Activated CD4-positive, alpha-beta memory T cell treated with anti-CD3 and anti-CD28 coated beads, Interleukin-2, amount 10 ng/mL, durations not matched to agents 7 days and 5 days (primary cell): ENCODE measurements at regions not wholly inside any gene's neighbourhood (a gene's known extent, or its start where the extent isn't known, plus 50 kb on each side); places are given as distances from the start of the nearest gene placed in this dataset.

Experiments
- CTCF ChIA-PET: fragments of 350-600 bp; sonication (Branson Sonifier 250); formaldehyde crosslinking; loops from one replicate; lab custom pipeline; 2021; ENCODE audit warnings: antibody characterized with exemption, inconsistent platforms; lab: Charles Lee
- POLR2A ChIA-PET: fragments of 350-600 bp; sonication (Branson Sonifier 250); formaldehyde crosslinking; loops from one replicate; lab custom pipeline; 2021; ENCODE audit warnings: antibody characterized with exemption; lab: Charles Lee
- DNase-seq: peaks from one replicate; pipeline ENCODE4 v3.0.0-alpha.2; 2020
- H3K27ac Mint-ChIP-seq: one replicate; pipeline ENCODE4 v1.8.0; 2021; ENCODE audit warnings: mild to moderate bottlenecking, mixed read lengths
- H3K27me3 Mint-ChIP-seq: one replicate; pipeline ENCODE4 v1.8.0; 2021; ENCODE audit warnings: mixed read lengths
- H3K36me3 Mint-ChIP-seq: one replicate; pipeline ENCODE4 v1.8.0; 2021; ENCODE audit warnings: low read depth, mixed read lengths
- H3K4me1 Mint-ChIP-seq: one replicate; pipeline ENCODE4 v1.8.0; 2021; ENCODE audit warnings: mixed read lengths
- H3K4me3 Mint-ChIP-seq: one replicate; pipeline ENCODE4 v1.8.0; 2021; ENCODE audit warnings: mild to moderate bottlenecking, mixed read lengths
- H3K9me3 Mint-ChIP-seq: one replicate; pipeline ENCODE4 v1.8.0; 2021; ENCODE audit warnings: mixed read lengths

GRCh38 chr10:58909881-58910280 lies 266.6 kb upstream of the PHYHIPL start:
- H3K4me3 Mint-ChIP-seq, result no peak overlapping the region
- H3K9me3 Mint-ChIP-seq, result no peaks in the 10 kb centered on the region
- no peaks in the 10 kb centered on the region for H3K36me3 Mint-ChIP-seq
- no peak for DNase-seq
- H3K27me3 Mint-ChIP-seq, result no peaks in the 10 kb centered on the region
- no peak overlapping the region for H3K27ac Mint-ChIP-seq
- no peaks in the 10 kb centered on the region for H3K4me1 Mint-ChIP-seq
- CTCF ChIA-PET, result no interaction called here
- POLR2A ChIA-PET, result no interaction called here

GRCh38 chr10:58913717-58914116 lies 262.7 kb upstream of the PHYHIPL start:
- H3K9me3 Mint-ChIP-seq, result no peaks in the 10 kb centered on the region
- ChIA-PET POLR2A (no interaction called here), CTCF (no interaction called here)
- no peak overlapping the region for H3K27ac Mint-ChIP-seq
- no peak for DNase-seq
- no peaks in the 10 kb centered on the region for H3K4me1 Mint-ChIP-seq
- H3K4me3 Mint-ChIP-seq, result no peak overlapping the region
- H3K36me3 Mint-ChIP-seq, result no peaks in the 10 kb centered on the region
- H3K27me3 Mint-ChIP-seq, result no peaks in the 10 kb centered on the region

GRCh38 chr10:58918887-58919286 lies 257.6 kb upstream of the PHYHIPL start:
- CTCF ChIA-PET, result no interaction called here
- H3K27ac Mint-ChIP-seq, result no peak overlapping the region
- no peak for DNase-seq
- POLR2A ChIA-PET, result no interaction called here
- no peaks in the 10 kb centered on the region for H3K27me3 Mint-ChIP-seq
- H3K4me3 Mint-ChIP-seq, result no peak overlapping the region
- no peaks in the 10 kb centered on the region for H3K4me1 Mint-ChIP-seq
- H3K36me3 Mint-ChIP-seq, result no peaks in the 10 kb centered on the region
- no peaks in the 10 kb centered on the region for H3K9me3 Mint-ChIP-seq

- ChIA-PET POLR2A (no interaction called here), CTCF (no interaction called here)
- no peak overlapping the region for H3K27ac Mint-ChIP-seq
- DNase-seq, result no peak
- H3K36me3 Mint-ChIP-seq, result no peaks in the 10 kb centered on the region
- H3K27me3 Mint-ChIP-seq, result no peaks in the 10 kb centered on the region
- H3K9me3 Mint-ChIP-seq, result no peaks in the 10 kb centered on the region
- no peaks in the 10 kb centered on the region for H3K4me1 Mint-ChIP-seq
- no peak overlapping the region for H3K4me3 Mint-ChIP-seq
Measured at GRCh38 chr10:58919927-58920654, 256.4 kb upstream of the PHYHIPL start.

- Mint-ChIP-seq H3K9me3 (no peaks in the 10 kb centered on the region), H3K27ac (no peak overlapping the region), H3K4me3 (no peak overlapping the region), H3K27me3 (no peaks in the 10 kb centered on the region), H3K36me3 (no peaks in the 10 kb centered on the region), H3K4me1 (no peaks in the 10 kb centered on the region)
- ChIA-PET CTCF (no interaction called here), POLR2A (no interaction called here)
- no peak for DNase-seq
Measured at GRCh38 chr10:58920655-58921003, 255.8 kb upstream of the PHYHIPL start.

- no peaks in the 10 kb centered on the region for H3K36me3 Mint-ChIP-seq
- no peaks in the 10 kb centered on the region for H3K27me3 Mint-ChIP-seq
- CTCF ChIA-PET, result no interaction called here
- no peak for DNase-seq
- no peaks in the 10 kb centered on the region for H3K9me3 Mint-ChIP-seq
- H3K27ac Mint-ChIP-seq, result no peak overlapping the region
- H3K4me3 Mint-ChIP-seq, result no peak overlapping the region
- POLR2A ChIA-PET, result no interaction called here
- no peaks in the 10 kb centered on the region for H3K4me1 Mint-ChIP-seq
Measured at GRCh38 chr10:58921421-58921855, 255.0 kb upstream of the PHYHIPL start.

- H3K4me3 Mint-ChIP-seq, result no peak overlapping the region
- no peaks in the 10 kb centered on the region for H3K27me3 Mint-ChIP-seq
- no peak for DNase-seq
- POLR2A ChIA-PET, result no interaction called here
- CTCF ChIA-PET, result no interaction called here
- H3K9me3 Mint-ChIP-seq, result no peaks in the 10 kb centered on the region
- no peak overlapping the region for H3K27ac Mint-ChIP-seq
- no peaks in the 10 kb centered on the region for H3K36me3 Mint-ChIP-seq
- H3K4me1 Mint-ChIP-seq, result no peaks in the 10 kb centered on the region
Measured at GRCh38 chr10:58925381-58925780, 251.1 kb upstream of the PHYHIPL start.

- Mint-ChIP-seq H3K4me3 (no peak overlapping the region), H3K4me1 (no peaks in the 10 kb centered on the region), H3K27ac (no peak overlapping the region), H3K9me3 (no peaks in the 10 kb centered on the region), H3K27me3 (no peaks in the 10 kb centered on the region), H3K36me3 (no peaks in the 10 kb centered on the region)
- POLR2A ChIA-PET, result no interaction called here
- CTCF ChIA-PET, result no interaction called here
- no peak for DNase-seq
Measured at GRCh38 chr10:58930500-58930899, 245.9 kb upstream of the PHYHIPL start.

GRCh38 chr10:58932126-58932525 lies 244.3 kb upstream of the PHYHIPL start:
- Mint-ChIP-seq H3K27me3 (no peaks in the 10 kb centered on the region), H3K27ac (no peak overlapping the region), H3K4me3 (no peak overlapping the region), H3K36me3 (no peaks in the 10 kb centered on the region), H3K9me3 (no peaks in the 10 kb centered on the region), H3K4me1 (no peaks in the 10 kb centered on the region)
- DNase-seq, result no peak
- CTCF ChIA-PET, result no interaction called here
- POLR2A ChIA-PET, result no interaction called here

GRCh38 chr10:58932577-58933314 lies 243.7 kb upstream of the PHYHIPL start:
- no peaks in the 10 kb centered on the region for H3K36me3 Mint-ChIP-seq
- no peak overlapping the region for H3K27ac Mint-ChIP-seq
- H3K4me3 Mint-ChIP-seq, result no peak overlapping the region
- H3K4me1 Mint-ChIP-seq, result no peaks in the 10 kb centered on the region
- H3K9me3 Mint-ChIP-seq, result no peaks in the 10 kb centered on the region
- CTCF ChIA-PET, result no interaction called here
- no peaks in the 10 kb centered on the region for H3K27me3 Mint-ChIP-seq
- POLR2A ChIA-PET, result no interaction called here
- DNase-seq, result no peak

GRCh38 chr10:58936364-58936763 lies 240.1 kb upstream of the PHYHIPL start:
- no peak for DNase-seq
- CTCF ChIA-PET, result no interaction called here
- Mint-ChIP-seq H3K27ac (no peak overlapping the region), H3K36me3 (no peaks in the 10 kb centered on the region), H3K4me3 (no peak overlapping the region), H3K9me3 (no peaks in the 10 kb centered on the region), H3K4me1 (no peaks in the 10 kb centered on the region), H3K27me3 (no peaks in the 10 kb centered on the region)
- POLR2A ChIA-PET, result no interaction called here

- no peak overlapping the region for H3K4me3 Mint-ChIP-seq
Measured at GRCh38 chr10:58937423-58937822, 239.0 kb upstream of the PHYHIPL start.

GRCh38 chr10:58942724-58943123 lies 233.7 kb upstream of the PHYHIPL start:
- no peak for DNase-seq
- Mint-ChIP-seq H3K27ac (no peak overlapping the region), H3K36me3 (no peaks in the 10 kb centered on the region), H3K4me3 (no peak overlapping the region), H3K27me3 (no peaks in the 10 kb centered on the region), H3K4me1 (no peaks in the 10 kb centered on the region), H3K9me3 (no peaks in the 10 kb centered on the region)
- ChIA-PET POLR2A (no interaction called here), CTCF (no interaction called here)

More at GRCh38 chr10:58937423-58937822, 239.0 kb upstream of the PHYHIPL start:
- CTCF ChIA-PET, result no interaction called here
- H3K27me3 Mint-ChIP-seq, result no peaks in the 10 kb centered on the region
- POLR2A ChIA-PET, result no interaction called here
- H3K9me3 Mint-ChIP-seq, result no peaks in the 10 kb centered on the region
- H3K4me1 Mint-ChIP-seq, result no peaks in the 10 kb centered on the region
- no peak for DNase-seq
- H3K27ac Mint-ChIP-seq, result no peak overlapping the region
- no peaks in the 10 kb centered on the region for H3K36me3 Mint-ChIP-seq
